SK-N-SH treated with all-trans-retinoic acid at 6 μM for 48 hours (cell line): ENCODE measurements at regions not wholly inside any gene's neighbourhood (a gene's known extent, or its start where the extent isn't known, plus 50 kb on each side); places are given as distances from the start of the nearest gene placed in this dataset.

Source experiments
- ZNF565 ChIP-seq: fragments of 450-650 bp; formaldehyde crosslinking; conservative IDR thresholded peaks from 2 replicates; pipeline ENCODE4 v1.5.0; 2020; ENCODE audit warnings: low read depth, mild to moderate bottlenecking, moderate library complexity
- TF ChIP-seq, protein P1 (sequence below): fragments of 250-450 bp; sonication (Bioruptor Pico); IDR thresholded peaks from 2 replicates; pipeline ENCODE4 v1.8.0; 2020; ENCODE audit warnings: mild to moderate bottlenecking, moderate library complexity, borderline replicate concordance

DNA sequence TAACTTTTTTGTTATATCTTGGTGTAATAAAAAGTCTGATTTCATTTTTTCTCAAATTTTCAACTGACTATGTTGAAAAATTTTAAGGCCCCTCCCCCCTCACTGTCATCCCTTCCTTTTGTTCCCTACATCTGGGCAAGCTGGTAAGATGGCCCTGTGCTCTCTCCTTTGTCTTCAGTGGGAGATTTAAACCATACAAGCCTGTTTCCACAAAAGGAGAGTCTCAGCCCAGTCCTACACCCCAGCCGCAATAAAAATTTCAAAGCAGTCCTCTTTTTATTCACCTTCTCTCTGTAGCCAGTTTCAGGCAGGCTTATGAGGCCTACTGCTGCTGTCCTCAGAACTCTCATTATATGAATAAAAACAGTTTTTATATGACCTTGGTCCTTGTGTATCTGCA, 630.5 kb downstream of the CBLN2 start:
- TF ChIP-seq, protein P1, sequence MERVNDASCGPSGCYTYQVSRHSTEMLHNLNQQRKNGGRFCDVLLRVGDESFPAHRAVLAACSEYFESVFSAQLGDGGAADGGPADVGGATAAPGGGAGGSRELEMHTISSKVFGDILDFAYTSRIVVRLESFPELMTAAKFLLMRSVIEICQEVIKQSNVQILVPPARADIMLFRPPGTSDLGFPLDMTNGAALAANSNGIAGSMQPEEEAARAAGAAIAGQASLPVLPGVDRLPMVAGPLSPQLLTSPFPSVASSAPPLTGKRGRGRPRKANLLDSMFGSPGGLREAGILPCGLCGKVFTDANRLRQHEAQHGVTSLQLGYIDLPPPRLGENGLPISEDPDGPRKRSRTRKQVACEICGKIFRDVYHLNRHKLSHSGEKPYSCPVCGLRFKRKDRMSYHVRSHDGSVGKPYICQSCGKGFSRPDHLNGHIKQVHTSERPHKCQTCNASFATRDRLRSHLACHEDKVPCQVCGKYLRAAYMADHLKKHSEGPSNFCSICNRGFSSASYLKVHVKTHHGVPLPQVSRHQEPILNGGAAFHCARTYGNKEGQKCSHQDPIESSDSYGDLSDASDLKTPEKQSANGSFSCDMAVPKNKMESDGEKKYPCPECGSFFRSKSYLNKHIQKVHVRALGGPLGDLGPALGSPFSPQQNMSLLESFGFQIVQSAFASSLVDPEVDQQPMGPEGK (CRISPR knock-in tag) = no peak
- no peak for TF ChIP-seq ZNF565 (CRISPR knock-in tag)
